ENCODE measurements at regions not wholly inside any gene's neighbourhood (a gene's known extent, or its start where the extent isn't known, plus 50 kb on each side); places are given as distances from the start of the nearest gene placed in this dataset.

GRCh38 chr2:175627405-175627804, 374.7 kb downstream of the LNPK start:
- no peaks in the 10 kb centered on the region for H3K36me3 ChIP-seq (ENCODE audit: insufficient read depth, low read length, poor library complexity, severe bottlenecking)
- no peak overlapping the region for H3K27ac ChIP-seq (ENCODE audit: low read depth, low read length, poor library complexity, severe bottlenecking)
- CTCF ChIA-PET: no interaction called here
- TF ChIP-seq CTCF (conservative IDR thresholded peaks at IDR 0.05; ENCODE audit: low read depth, low read length) (no peak), EZH2 (IDR thresholded peaks at IDR 0.05; ENCODE audit: borderline replicate concordance, low read depth, low read length, poor library complexity, severe bottlenecking) (no peak)
- no TSS peak for BruUV-seq (replicated peaks)
- intact Hi-C loops (cut with micrococcal nuclease; ENCODE audit: unreplicated experiment): no loop called here
- POLR2A ChIA-PET (ENCODE audit: low non-redundant PET): no interaction called here
- peaks cover 11% of the 10 kb centered on the region for H3K4me1 ChIP-seq (ENCODE audit: insufficient read depth, low read length, poor library complexity, severe bottlenecking)
- H3K27me3 ChIP-seq (replicated peaks; ENCODE audit: insufficient read depth, low read depth, low read length, poor library complexity): no peaks in the 10 kb centered on the region
- H3K4me3 ChIP-seq (ENCODE audit: low read depth, low read length, poor library complexity, severe bottlenecking): no peak overlapping the region
- H3K9me3 ChIP-seq (ENCODE audit: low read depth, low read length, poor library complexity, severe bottlenecking): no peaks in the 10 kb centered on the region
- no peak for DNase-seq (ENCODE audit: low spot score)

- peaks cover 11% of the 10 kb centered on the region for H3K4me1 ChIP-seq (ENCODE audit: insufficient read depth, low read length, poor library complexity, severe bottlenecking)
- no TSS peak for BruUV-seq (replicated peaks)
- no peak overlapping the region for H3K27ac ChIP-seq (ENCODE audit: low read depth, low read length, poor library complexity, severe bottlenecking)
- no peaks in the 10 kb centered on the region for H3K36me3 ChIP-seq (ENCODE audit: insufficient read depth, low read length, poor library complexity, severe bottlenecking)
- H3K27me3 ChIP-seq (replicated peaks; ENCODE audit: insufficient read depth, low read depth, low read length, poor library complexity): no peaks in the 10 kb centered on the region
- intact Hi-C loops (cut with micrococcal nuclease; ENCODE audit: unreplicated experiment): no loop called here
- CTCF ChIA-PET: no interaction called here
- no peak for TF ChIP-seq CTCF (conservative IDR thresholded peaks at IDR 0.05; ENCODE audit: low read depth, low read length)
- TF ChIP-seq EZH2 (IDR thresholded peaks at IDR 0.05; ENCODE audit: borderline replicate concordance, low read depth, low read length, poor library complexity, severe bottlenecking): no peak
- no peak for DNase-seq (ENCODE audit: low spot score)
- H3K4me3 ChIP-seq (ENCODE audit: low read depth, low read length, poor library complexity, severe bottlenecking): no peak overlapping the region
- POLR2A ChIA-PET (ENCODE audit: low non-redundant PET): no interaction called here
- no peaks in the 10 kb centered on the region for H3K9me3 ChIP-seq (ENCODE audit: low read depth, low read length, poor library complexity, severe bottlenecking)
Measured at GRCh38 chr2:175626796-175627195, 375.3 kb downstream of the LNPK start.

GRCh38 chr2:175624785-175625184, 377.3 kb downstream of the LNPK start:
- intact Hi-C loops (cut with micrococcal nuclease; ENCODE audit: unreplicated experiment): no loop called here
- POLR2A ChIA-PET (ENCODE audit: low non-redundant PET): no interaction called here
- Histone ChIP-seq H3K27me3 (replicated peaks; ENCODE audit: insufficient read depth, low read depth, low read length, poor library complexity) (no peaks in the 10 kb centered on the region), H3K4me1 (ENCODE audit: insufficient read depth, low read length, poor library complexity, severe bottlenecking) (peaks cover 11% of the 10 kb centered on the region), H3K36me3 (ENCODE audit: insufficient read depth, low read length, poor library complexity, severe bottlenecking) (no peaks in the 10 kb centered on the region), H3K27ac (ENCODE audit: low read depth, low read length, poor library complexity, severe bottlenecking) (no peak overlapping the region), H3K9me3 (ENCODE audit: low read depth, low read length, poor library complexity, severe bottlenecking) (no peaks in the 10 kb centered on the region), H3K4me3 (ENCODE audit: low read depth, low read length, poor library complexity, severe bottlenecking) (no peak overlapping the region)
- CTCF ChIA-PET: no interaction called here
- TF ChIP-seq CTCF (conservative IDR thresholded peaks at IDR 0.05; ENCODE audit: low read depth, low read length): no peak
- no peak for TF ChIP-seq EZH2 (IDR thresholded peaks at IDR 0.05; ENCODE audit: borderline replicate concordance, low read depth, low read length, poor library complexity, severe bottlenecking)
- BruUV-seq (replicated peaks): no TSS peak
- no peak for DNase-seq (ENCODE audit: low spot score)

Data from A673 (cell line).